Neuronal stem cell (in vitro differentiated cells): ENCODE measurements at regions not wholly inside any gene's neighbourhood (a gene's known extent, or its start where the extent isn't known, plus 50 kb on each side); places are given as distances from the start of the nearest gene placed in this dataset.
A peak's percentile ranks its signal among the peaks of the same experiment; 100 is the strongest.

Experiments
- DNase-seq: peaks from one replicate; pipeline ENCODE4 v3.0.0-alpha.2; 2013; ENCODE audit warnings: low spot score
- H2AFZ ChIP-seq: one replicate; pipeline ENCODE4 v1.6.1; 2013; ENCODE audit warnings: mild to moderate bottlenecking, low read length, inconsistent platforms
- H2AK5ac ChIP-seq: 2 replicates; pipeline ENCODE4 v1.6.1; 2013; ENCODE audit warnings: low read depth, mild to moderate bottlenecking, inconsistent platforms, low read length, moderate library complexity, mixed read lengths
- H2BK120ac ChIP-seq: 2 replicates; pipeline ENCODE4 v1.6.1; 2013; ENCODE audit warnings: low read depth, mild to moderate bottlenecking, inconsistent platforms, low read length, moderate library complexity, mixed read lengths
- H2BK12ac ChIP-seq: one replicate; pipeline ENCODE4 v1.6.1; 2013; ENCODE audit warnings: low read length, inconsistent platforms
- H2BK15ac ChIP-seq: 2 replicates; pipeline ENCODE4 v1.6.1; 2013; ENCODE audit warnings: mild to moderate bottlenecking, low read length, inconsistent platforms, mixed read lengths
- H2BK5ac ChIP-seq: one replicate; pipeline ENCODE4 v1.6.1; 2013; ENCODE audit warnings: inconsistent platforms, mild to moderate bottlenecking, low read length, moderate library complexity
- H3K14ac ChIP-seq: one replicate; pipeline ENCODE4 v1.6.1; 2013; ENCODE audit warnings: low read length, inconsistent platforms
- H3K18ac ChIP-seq: 2 replicates; pipeline ENCODE4 v1.6.1; 2013; ENCODE audit warnings: low read length, inconsistent platforms
- H3K23ac ChIP-seq: 2 replicates; pipeline ENCODE4 v1.6.1; 2013; ENCODE audit warnings: low read depth, mild to moderate bottlenecking, mixed read lengths, low read length, inconsistent platforms; ENCODE audit not compliant: poor library complexity
- H3K27ac ChIP-seq: replicated peaks from 3 replicates; pipeline ENCODE4 v1.5.1; 2013; ENCODE audit warnings: low read length, inconsistent platforms
- H3K27me3 ChIP-seq, 3 experiments: 2 replicates each; pipeline ENCODE4 v1.6.1; 2013; ENCODE audit warnings: low read length in 3 of 3, mild to moderate bottlenecking in 2 of 3, inconsistent platforms in 1 of 3, low read depth in 1 of 3, mixed read lengths in 1 of 3, moderate library complexity in 1 of 3; ENCODE audit not compliant: control insufficient read depth in 3 of 3, insufficient read depth in 3 of 3
- H3K36me3 ChIP-seq, 2 donors: replicated peaks in 1 of 2; 2 replicates each; pipeline ENCODE4 v1.6.1; 2013; ENCODE audit warnings: low read length in 2 of 2; ENCODE audit not compliant: control insufficient read depth in 2 of 2, insufficient read depth in 2 of 2
- H3K4ac ChIP-seq: 2 replicates; pipeline ENCODE4 v1.6.1; 2013; ENCODE audit warnings: inconsistent platforms, mild to moderate bottlenecking, low read length, moderate library complexity
- H3K4me1 ChIP-seq, 2 donors: 1 replicate in 1 of 2; 2 replicates in 1 of 2; pipeline ENCODE4 v1.6.1; 2013; ENCODE audit warnings: low read length in 2 of 2, low read depth in 1 of 2; ENCODE audit not compliant: control insufficient read depth in 2 of 2, insufficient read depth in 1 of 2
- H3K4me2 ChIP-seq: one replicate; pipeline ENCODE4 v1.6.1; 2013; ENCODE audit warnings: mild to moderate bottlenecking, low read length, inconsistent platforms; ENCODE audit not compliant: insufficient read depth, poor library complexity, severe bottlenecking
- H3K4me3 ChIP-seq, 2 donors: 2 replicates each; pipeline ENCODE4 v1.5.1; 2013; ENCODE audit warnings: low read length in 2 of 2, mild to moderate bottlenecking in 2 of 2, inconsistent platforms in 1 of 2, moderate library complexity in 1 of 2
- H3K79me1 ChIP-seq: one replicate; pipeline ENCODE4 v1.6.1; 2013; ENCODE audit warnings: low read depth, mild to moderate bottlenecking, inconsistent platforms, low read length, moderate library complexity
- H3K9ac ChIP-seq: one replicate; pipeline ENCODE4 v1.6.1; 2013; ENCODE audit warnings: mild to moderate bottlenecking, low read depth, low read length, inconsistent platforms; ENCODE audit not compliant: poor library complexity
- H3K9me3 ChIP-seq, 2 donors: replicated peaks in 1 of 2; 2 replicates each; pipeline versions ENCODE3 to v1.6.1; 2013; ENCODE audit warnings: low read length in 2 of 2, mild to moderate bottlenecking in 2 of 2, inconsistent platforms in 1 of 2, low read depth in 1 of 2, mixed read lengths in 1 of 2, moderate library complexity in 1 of 2; ENCODE audit not compliant: control insufficient read depth in 2 of 2, insufficient read depth in 1 of 2
- H4K8ac ChIP-seq: one replicate; pipeline ENCODE4 v1.6.1; 2013; ENCODE audit warnings: low read depth, mild to moderate bottlenecking, inconsistent platforms, low read length, moderate library complexity
- H4K91ac ChIP-seq: one replicate; pipeline ENCODE4 v1.6.1; 2013; ENCODE audit warnings: low read length, low read depth, mild to moderate bottlenecking, inconsistent platforms; ENCODE audit not compliant: poor library complexity
- WGBS, 2 donors: extraction: QIAGEN DNeasy Blood & Tissue Kit; methylation state at CpG; one replicate each; pipeline ENCODE4 v1.1.7; 2013; ENCODE audit warnings: missing lambda C conversion rate in 2 of 2, mixed read lengths in 1 of 2; ENCODE audit not compliant: insufficient read length in 2 of 2, insufficient replicate concordance in 1 of 2; ENCODE audit errors: extremely low coverage in 2 of 2; 5-methylcytosine and 5-hydroxymethylcytosine counted together

- no peaks in the 10 kb centered on the region for H3K79me1 ChIP-seq
- H3K23ac ChIP-seq = no peak overlapping the region
- peaks cover 0 to 20% (median 0%) of the 10 kb centered on the region in 3 experiments for H3K27me3 ChIP-seq
- H3K4me2 ChIP-seq = no peak overlapping the region
- H3K36me3 ChIP-seq = no peaks in the 10 kb centered on the region
- H3K9ac ChIP-seq = no peak overlapping the region
- H2AK5ac ChIP-seq = no peak overlapping the region
- H2BK120ac ChIP-seq = no peak overlapping the region
- no peak for DNase-seq
- H3K4ac ChIP-seq = no peak overlapping the region
- H2BK12ac ChIP-seq = no peak overlapping the region
- H2BK5ac ChIP-seq = no peak overlapping the region
- H4K91ac ChIP-seq = no peak overlapping the region
- H3K18ac ChIP-seq = no peak overlapping the region
- H3K27ac ChIP-seq = no peak overlapping the region
- no peak overlapping the region for H3K14ac ChIP-seq
- H2BK15ac ChIP-seq = no peak overlapping the region
- H3K4me1 ChIP-seq = no peaks in the 10 kb centered on the region
- no CpG with 5 or more reads among the region's 7 CpGs for WGBS, 2 donors
- H4K8ac ChIP-seq = no peak overlapping the region
- H3K4me3 ChIP-seq = no peak overlapping the region
- no peaks in the 10 kb centered on the region for H3K9me3 ChIP-seq
- no peak overlapping the region for H2AFZ ChIP-seq
These were observed 64.4 kb downstream of the ARF6 start for GRCh38 chr14:49957089-49957852.

GRCh38 chr14:49959822-49960408, 67.0 kb downstream of the ARF6 start:
- Histone ChIP-seq H2BK15ac (no peak overlapping the region), H3K9ac (no peak overlapping the region), H2AFZ (no peak overlapping the region), H3K4me3 (peak overlapping the region in 1 of 2 donors; percentile 66), H3K9me3 (no peaks in the 10 kb centered on the region), H3K18ac (no peak overlapping the region), H4K8ac (no peak overlapping the region), H3K27me3 (peaks cover 0 to 6% (median 0%) of the 10 kb centered on the region in 3 experiments), H2BK120ac (no peak overlapping the region), H3K4me2 (no peak overlapping the region), H3K4ac (no peak overlapping the region), H3K79me1 (no peaks in the 10 kb centered on the region), H3K27ac (no peak overlapping the region), H2BK12ac (no peak overlapping the region), H2BK5ac (no peak overlapping the region), H2AK5ac (no peak overlapping the region), H3K14ac (no peak overlapping the region), H3K23ac (no peak overlapping the region), H3K4me1 (no peaks in the 10 kb centered on the region), H3K36me3 (no peaks in the 10 kb centered on the region), H4K91ac (no peak overlapping the region)
- WGBS, 2 donors = no CpG with 5 or more reads among the region's 9 CpGs
- no peak for DNase-seq

GRCh38 chr14:49960453-49960852, 67.6 kb downstream of the ARF6 start:
- no CpG with 5 or more reads among the region's 7 CpGs for WGBS, 2 donors
- Histone ChIP-seq H2BK5ac (no peak overlapping the region), H3K4ac (no peak overlapping the region), H2BK15ac (no peak overlapping the region), H3K4me3 (no peak overlapping the region), H3K9me3 (no peaks in the 10 kb centered on the region), H3K4me2 (no peak overlapping the region), H2BK12ac (no peak overlapping the region), H2AK5ac (no peak overlapping the region), H2BK120ac (no peak overlapping the region), H3K23ac (no peak overlapping the region), H3K27ac (no peak overlapping the region), H3K18ac (no peak overlapping the region), H3K27me3 (peaks cover 0 to 3% (median 0%) of the 10 kb centered on the region in 3 experiments), H3K4me1 (no peaks in the 10 kb centered on the region), H3K14ac (no peak overlapping the region), H3K79me1 (no peaks in the 10 kb centered on the region), H2AFZ (no peak overlapping the region), H3K36me3 (no peaks in the 10 kb centered on the region), H3K9ac (no peak overlapping the region), H4K8ac (no peak overlapping the region), H4K91ac (no peak overlapping the region)
- DNase-seq = no peak
